DND-41 (cell line): ENCODE measurements at regions not wholly inside any gene's neighbourhood (a gene's known extent, or its start where the extent isn't known, plus 50 kb on each side); places are given as distances from the start of the nearest gene placed in this dataset.

Experiments
- ATAC-seq: fragments of 200-7000 bp; cut with Tn5 transposase; 3 replicates; pipeline ENCODE4 v1.9.1; 2021; ENCODE audit warnings: low read depth; ENCODE audit not compliant: insufficient read depth
- DNase-seq: peaks from one replicate; pipeline ENCODE4 v3.0.0-alpha.2; 2020
- H2AFZ ChIP-seq: 2 replicates; pipeline ENCODE4 v1.6.0; 2012; ENCODE audit warnings: low read depth, low read length
- H3K27ac ChIP-seq: 2 replicates; pipeline ENCODE4 v1.5.1; 2012; ENCODE audit warnings: low read length, inconsistent platforms
- H3K27me3 ChIP-seq: fragments of 200-600 bp; sonication (generic); 2 replicates; pipeline ENCODE4 v1.6.0; 2012; ENCODE audit warnings: low read length, mild to moderate bottlenecking, inconsistent platforms; ENCODE audit not compliant: insufficient read depth, poor library complexity
- H3K36me3 ChIP-seq: 2 replicates; pipeline ENCODE4 v1.5.1; 2012; ENCODE audit warnings: low read length, inconsistent platforms; ENCODE audit not compliant: insufficient read depth
- H3K4me1 ChIP-seq: 2 replicates; pipeline ENCODE4 v1.5.1; 2012; ENCODE audit warnings: mild to moderate bottlenecking, low read length; ENCODE audit not compliant: insufficient read depth
- H3K4me2 ChIP-seq: 2 replicates; pipeline ENCODE4 v1.6.0; 2012; ENCODE audit warnings: mild to moderate bottlenecking, moderate library complexity, low read length, inconsistent platforms; ENCODE audit not compliant: insufficient read depth
- H3K4me3 ChIP-seq, 2 experiments: fragments of 200-600 bp in 1 of 2; shearing (Covaris generic) in 1 of 2; 2 replicates each; pipeline ENCODE4 v1.5.1; 2012 to 2016; ENCODE audit warnings: inconsistent platforms in 2 of 2, low read length in 2 of 2, mild to moderate bottlenecking in 2 of 2, low read depth in 1 of 2, moderate library complexity in 1 of 2
- H3K79me2 ChIP-seq: 2 replicates; pipeline ENCODE4 v1.6.0; 2012; ENCODE audit warnings: low read length, inconsistent platforms; ENCODE audit not compliant: insufficient read depth
- H3K9ac ChIP-seq: 2 replicates; pipeline ENCODE4 v1.6.0; 2012; ENCODE audit warnings: low read depth, mild to moderate bottlenecking, inconsistent platforms, low read length, moderate library complexity
- H3K9me3 ChIP-seq: 2 replicates; pipeline ENCODE4 v1.5.1; 2012; ENCODE audit warnings: low read length, moderate library complexity, mild to moderate bottlenecking, inconsistent platforms; ENCODE audit not compliant: insufficient read depth, severe bottlenecking
- H4K20me1 ChIP-seq: 2 replicates; pipeline ENCODE4 v1.6.0; 2012; ENCODE audit warnings: low read length; ENCODE audit not compliant: insufficient read depth
- EZH2 ChIP-seq: IDR thresholded peaks from 3 replicates; pipeline ENCODE4 v1.6.1; 2012; ENCODE audit warnings: borderline replicate concordance, low read depth, mild to moderate bottlenecking, moderate library complexity, low read length, inconsistent platforms; ENCODE audit not compliant: severe bottlenecking
- TF ChIP-seq, protein P1 (sequence below): IDR thresholded peaks from 2 replicates; pipeline ENCODE4 v1.5.1; 2012; ENCODE audit warnings: borderline replicate concordance, low read length, moderate library complexity, mild to moderate bottlenecking; ENCODE audit not compliant: poor library complexity, severe bottlenecking; ENCODE audit errors: extremely low read depth

DNA sequence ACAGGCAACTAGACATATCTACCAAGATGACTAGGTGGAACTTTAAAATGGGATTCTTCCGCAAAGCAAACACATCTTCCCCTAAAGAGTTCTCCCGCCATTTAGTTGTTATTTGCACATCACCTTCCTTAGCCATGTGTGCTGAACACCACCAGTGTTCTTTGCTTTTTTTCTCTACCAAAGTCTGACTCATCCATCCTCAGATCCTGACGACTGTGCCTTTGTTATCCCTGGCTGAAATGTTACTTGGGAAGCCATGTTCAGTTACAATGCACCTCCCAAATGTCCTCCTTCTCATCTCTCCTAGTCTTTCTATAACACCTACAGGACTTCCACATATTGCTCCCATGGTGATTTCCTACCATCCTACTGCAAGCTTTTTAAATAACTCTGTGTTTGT, 593.5 kb upstream of the ARID1B start:
- no peak for ATAC-seq
- no peaks in the 10 kb centered on the region for H3K4me1 ChIP-seq
- no peaks in the 10 kb centered on the region for H4K20me1 ChIP-seq
- no peak overlapping the region for H3K9ac ChIP-seq
- H3K36me3 ChIP-seq: no peaks in the 10 kb centered on the region
- peaks cover 4% of the 10 kb centered on the region for H3K9me3 ChIP-seq
- no peak for TF ChIP-seq EZH2
- H2AFZ ChIP-seq: no peak overlapping the region
- no peaks in the 10 kb centered on the region for H3K79me2 ChIP-seq
- H3K27ac ChIP-seq: no peak overlapping the region
- H3K4me3 ChIP-seq: no peak overlapping the region
- no peak overlapping the region for H3K4me2 ChIP-seq
- DNase-seq: no peak
- no peaks in the 10 kb centered on the region for H3K27me3 ChIP-seq

GRCh38 chr6:156182356-156182755, 594.8 kb upstream of the ARID1B start:
- no peak overlapping the region for H3K9ac ChIP-seq
- no peaks in the 10 kb centered on the region for H3K79me2 ChIP-seq
- ATAC-seq (no peak), DNase-seq (no peak)
- H3K9me3 ChIP-seq: peaks cover 4% of the 10 kb centered on the region
- H3K4me1 ChIP-seq: no peaks in the 10 kb centered on the region
- H3K4me2 ChIP-seq: no peak overlapping the region
- no peaks in the 10 kb centered on the region for H3K27me3 ChIP-seq
- no peaks in the 10 kb centered on the region for H3K36me3 ChIP-seq
- H3K4me3 ChIP-seq: no peak overlapping the region
- no peaks in the 10 kb centered on the region for H4K20me1 ChIP-seq
- no peak for TF ChIP-seq EZH2
- TF ChIP-seq, protein P1, sequence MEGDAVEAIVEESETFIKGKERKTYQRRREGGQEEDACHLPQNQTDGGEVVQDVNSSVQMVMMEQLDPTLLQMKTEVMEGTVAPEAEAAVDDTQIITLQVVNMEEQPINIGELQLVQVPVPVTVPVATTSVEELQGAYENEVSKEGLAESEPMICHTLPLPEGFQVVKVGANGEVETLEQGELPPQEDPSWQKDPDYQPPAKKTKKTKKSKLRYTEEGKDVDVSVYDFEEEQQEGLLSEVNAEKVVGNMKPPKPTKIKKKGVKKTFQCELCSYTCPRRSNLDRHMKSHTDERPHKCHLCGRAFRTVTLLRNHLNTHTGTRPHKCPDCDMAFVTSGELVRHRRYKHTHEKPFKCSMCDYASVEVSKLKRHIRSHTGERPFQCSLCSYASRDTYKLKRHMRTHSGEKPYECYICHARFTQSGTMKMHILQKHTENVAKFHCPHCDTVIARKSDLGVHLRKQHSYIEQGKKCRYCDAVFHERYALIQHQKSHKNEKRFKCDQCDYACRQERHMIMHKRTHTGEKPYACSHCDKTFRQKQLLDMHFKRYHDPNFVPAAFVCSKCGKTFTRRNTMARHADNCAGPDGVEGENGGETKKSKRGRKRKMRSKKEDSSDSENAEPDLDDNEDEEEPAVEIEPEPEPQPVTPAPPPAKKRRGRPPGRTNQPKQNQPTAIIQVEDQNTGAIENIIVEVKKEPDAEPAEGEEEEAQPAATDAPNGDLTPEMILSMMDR: no peak
- no peak overlapping the region for H3K27ac ChIP-seq
- H2AFZ ChIP-seq: no peak overlapping the region

GRCh38 chr6:156181506-156181905, 595.7 kb upstream of the ARID1B start:
- Histone ChIP-seq H2AFZ (no peak overlapping the region), H3K9ac (no peak overlapping the region), H3K36me3 (no peaks in the 10 kb centered on the region), H3K9me3 (peaks cover 4% of the 10 kb centered on the region), H3K79me2 (no peaks in the 10 kb centered on the region), H3K27ac (no peak overlapping the region), H3K27me3 (no peaks in the 10 kb centered on the region), H3K4me2 (no peak overlapping the region), H3K4me1 (no peaks in the 10 kb centered on the region), H3K4me3 (no peak overlapping the region), H4K20me1 (no peaks in the 10 kb centered on the region)
- no peak for DNase-seq
- no peak for ATAC-seq
- TF ChIP-seq EZH2: no peak
- TF ChIP-seq, protein P1: no peak

DNA sequence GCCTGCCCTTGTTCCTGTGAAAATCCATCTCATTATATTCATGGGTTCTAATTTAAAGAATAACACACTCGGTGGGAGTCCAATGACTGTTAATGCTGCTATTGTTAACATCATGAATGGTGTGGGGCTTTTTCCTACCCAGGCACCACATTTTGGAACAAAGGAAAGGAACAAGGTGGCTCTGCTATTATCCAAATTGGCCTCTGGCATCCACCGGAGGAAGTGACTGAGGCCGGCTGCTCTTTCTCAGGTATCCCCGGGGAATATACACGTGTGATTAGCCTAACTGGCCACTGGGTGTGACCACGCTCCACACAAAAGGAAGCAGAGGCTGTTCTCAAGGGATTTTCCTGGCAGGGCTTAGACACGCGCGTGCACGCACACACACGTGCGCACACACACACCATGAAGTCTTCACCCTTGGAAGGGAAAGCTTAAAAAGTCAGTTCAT, 601.2 kb upstream of the ARID1B start:
- Histone ChIP-seq H3K4me2 (no peak overlapping the region), H3K27me3 (no peaks in the 10 kb centered on the region), H3K27ac (no peak overlapping the region), H3K9me3 (peaks cover 4% of the 10 kb centered on the region), H3K36me3 (no peaks in the 10 kb centered on the region), H2AFZ (no peak overlapping the region), H3K4me3 (no peak overlapping the region), H4K20me1 (no peaks in the 10 kb centered on the region), H3K79me2 (no peaks in the 10 kb centered on the region), H3K9ac (no peak overlapping the region), H3K4me1 (no peaks in the 10 kb centered on the region)
- no peak for DNase-seq
- no peak for ATAC-seq
- TF ChIP-seq, protein P1: peak; percentile 24
- TF ChIP-seq EZH2: no peak
